CD4-positive, alpha-beta T cell treated with Interleukin-1 beta for 1 hour (primary cell): ENCODE measurements at regions not wholly inside any gene's neighbourhood (a gene's known extent, or its start where the extent isn't known, plus 50 kb on each side); places are given as distances from the start of the nearest gene placed in this dataset.
"Not testable (repeated sequence)": the region's sequence is repeated elsewhere in the genome, so short reads cannot be mapped to it uniquely, and the experiment has no call there.

ENCODE experiments used
- DNase-seq, 2 donors: peaks; one replicate each; pipeline ENCODE4 v3.0.0-alpha.2; 2020 to 2022

DNA sequence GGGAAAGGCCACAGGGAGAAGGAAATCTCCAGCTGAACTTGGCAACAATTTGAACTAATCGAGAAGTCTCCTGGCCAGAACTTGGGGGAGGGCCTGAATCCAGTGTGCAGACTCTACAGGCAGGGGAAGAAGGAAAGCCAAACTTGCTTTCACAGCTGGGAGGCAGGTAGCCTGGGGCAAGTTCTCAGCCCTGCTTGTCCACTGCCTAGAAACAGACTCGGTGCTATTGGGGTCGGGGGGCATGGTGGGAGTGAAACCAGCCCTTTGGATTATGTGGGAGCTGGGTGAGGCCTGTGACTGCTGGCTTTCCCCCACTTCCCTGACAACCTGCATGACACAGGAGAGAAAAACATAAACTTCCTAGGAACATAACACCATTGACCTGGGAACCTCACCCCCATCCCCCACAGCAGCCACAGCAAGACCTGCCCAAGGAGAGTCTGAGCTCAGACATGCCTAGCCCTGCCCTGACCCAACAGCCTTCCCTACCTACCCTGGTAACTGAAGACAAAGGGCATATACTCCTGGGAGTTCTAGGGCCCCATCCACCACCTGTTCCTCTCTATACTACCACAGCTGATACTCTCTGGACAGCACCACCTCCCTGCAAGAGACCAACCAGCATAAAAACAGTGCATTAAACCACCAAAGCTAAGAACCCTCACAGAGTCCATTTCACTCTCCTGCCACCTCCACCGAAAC is 103.7 kb upstream of the MNS1 start:
- no peak for DNase-seq

GRCh38 chr15:56557415-56557814 is 92.5 kb upstream of the MNS1 start:
- no peak for DNase-seq

- DNase-seq = no peak
Measured at GRCh38 chr15:56553486-56553885, 88.5 kb upstream of the MNS1 start.

- no peak for DNase-seq
Measured at GRCh38 chr15:56552659-56553058, 87.7 kb upstream of the MNS1 start.

- not testable (repeated sequence) for DNase-seq
Measured at GRCh38 chr15:56540570-56540969, 75.6 kb upstream of the MNS1 start.

GRCh38 chr15:56540157-56540556 is 75.2 kb upstream of the MNS1 start:
- DNase-seq = not testable (repeated sequence)

GRCh38 chr15:56538901-56539545 is 74.1 kb upstream of the MNS1 start:
- DNase-seq = no peak

- DNase-seq = peak; percentile 40 to 44
Measured at GRCh38 chr15:56537881-56538280, 72.9 kb upstream of the MNS1 start.

DNA sequence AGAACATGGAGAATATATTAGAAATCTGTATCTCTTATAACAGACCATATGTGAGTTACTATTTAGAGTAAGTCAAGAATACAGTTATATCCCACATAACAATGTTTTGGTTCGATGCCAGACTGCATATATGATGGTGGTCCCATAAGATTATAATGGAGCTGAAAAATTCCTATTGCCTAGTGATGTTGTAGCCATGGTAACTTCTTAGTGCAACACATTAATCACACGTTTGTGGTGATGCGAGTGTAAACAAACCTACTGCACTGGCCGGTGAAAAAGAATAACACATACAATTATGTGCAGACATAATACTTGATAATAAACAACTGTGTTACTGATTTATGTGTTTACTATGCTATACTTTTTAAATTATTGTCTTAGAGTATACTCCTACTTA is 69.8 kb upstream of the MNS1 start:
- DNase-seq = no peak

DNA sequence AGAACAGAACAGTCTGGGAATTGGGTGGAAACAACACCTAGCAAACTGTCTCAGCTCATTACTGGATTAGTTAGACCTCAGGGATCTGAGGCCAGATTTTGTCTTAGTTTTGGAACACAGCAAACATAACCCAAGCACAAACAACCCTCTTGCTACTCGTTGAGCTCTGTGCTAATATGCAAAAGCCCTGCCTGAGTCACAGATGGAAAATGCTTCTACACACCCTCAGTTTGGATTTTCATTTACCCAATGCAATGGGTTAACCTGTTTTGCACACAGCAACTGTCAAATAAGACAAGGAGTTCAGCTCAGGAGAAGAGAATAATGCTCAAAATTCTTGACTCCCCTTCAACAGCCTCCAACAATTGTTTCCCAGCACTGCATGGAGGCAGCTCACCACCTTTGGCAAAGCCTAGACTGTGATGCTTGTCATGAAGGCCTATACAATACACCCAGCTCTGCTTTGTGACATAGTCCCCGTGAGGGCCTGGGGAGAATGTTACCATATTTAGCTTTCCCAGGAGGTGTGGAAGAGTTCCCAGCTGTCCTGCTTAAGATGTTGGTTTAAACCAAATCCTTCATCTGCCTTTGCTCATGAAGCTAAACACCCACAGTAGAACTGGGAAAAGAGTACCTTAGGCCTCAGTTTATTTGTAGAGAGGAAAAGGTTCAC is 68.9 kb upstream of the MNS1 start:
- no peak for DNase-seq

DNA sequence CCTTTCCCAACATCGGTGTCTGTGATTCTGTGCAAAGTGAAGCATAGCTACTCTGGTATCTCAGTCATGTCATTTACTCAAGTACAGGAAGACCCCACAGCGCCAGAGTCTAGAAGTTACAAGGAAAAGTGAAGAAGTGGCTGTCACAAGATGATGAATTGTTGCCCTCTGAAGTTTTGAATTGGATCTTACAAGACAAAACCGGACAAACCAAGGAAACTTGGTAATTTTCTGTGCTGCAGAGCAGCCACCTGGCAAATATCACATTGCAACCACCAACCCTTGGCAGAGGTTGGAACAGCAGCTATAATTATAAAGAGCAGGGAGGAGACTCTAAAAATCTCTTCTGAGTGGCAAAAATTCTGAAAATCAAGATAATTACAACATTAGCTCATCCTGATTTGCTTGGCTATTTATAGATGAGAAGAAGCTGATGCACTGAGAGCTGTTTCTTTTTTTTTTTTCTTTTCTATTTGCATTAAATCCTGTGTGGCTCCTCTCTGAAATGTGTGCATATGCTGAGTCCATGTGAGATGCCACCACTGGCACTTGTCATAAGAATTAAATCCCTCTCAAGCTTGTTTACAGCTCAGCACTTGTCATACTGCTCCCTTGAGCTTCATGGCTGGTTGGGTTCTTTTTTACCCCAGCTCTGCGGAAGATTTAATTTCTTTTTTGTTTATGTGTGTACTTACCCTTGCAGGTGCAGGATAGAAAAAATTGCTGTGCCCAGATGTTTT is 68.0 kb upstream of the MNS1 start:
- no peak for DNase-seq

DNA sequence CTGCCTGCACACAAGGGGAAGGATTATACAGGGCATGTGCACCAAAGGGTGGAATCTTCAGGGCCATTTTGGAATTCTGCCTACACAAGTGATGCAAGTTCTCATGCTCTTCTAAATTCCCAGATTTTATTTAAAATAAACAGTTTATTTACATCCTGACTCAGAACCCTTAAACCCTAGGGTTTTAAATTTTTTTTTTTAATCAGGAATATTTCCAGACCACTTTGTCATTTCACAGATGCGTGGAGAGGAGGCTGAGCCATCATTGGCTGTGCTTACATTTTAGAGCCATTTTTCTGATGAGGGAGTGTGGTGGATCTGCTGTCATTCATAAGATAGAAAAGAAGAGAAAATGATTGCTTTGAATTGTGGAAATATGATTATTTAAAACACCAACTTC is 65.2 kb upstream of the MNS1 start:
- no peak for DNase-seq

GRCh38 chr15:56528136-56528535 is 63.2 kb upstream of the MNS1 start:
- no peak for DNase-seq

GRCh38 chr15:56524915-56525314 is 60.0 kb upstream of the MNS1 start:
- no peak for DNase-seq

- no peak for DNase-seq
Measured at GRCh38 chr15:56523521-56523920, 58.6 kb upstream of the MNS1 start.

GRCh38 chr15:56519000-56519399 is 54.1 kb upstream of the MNS1 start:
- no peak for DNase-seq
